Activated CD8-positive, alpha-beta memory T cell treated with anti-CD3 and anti-CD28 coated beads for 36 hours (primary cell): ENCODE measurements at regions not wholly inside any gene's neighbourhood (a gene's known extent, or its start where the extent isn't known, plus 50 kb on each side); places are given as distances from the start of the nearest gene placed in this dataset.

Source experiments
- CTCF ChIA-PET: fragments of 350-600 bp; sonication (Branson Sonifier 250); formaldehyde crosslinking; loops from one replicate; lab custom pipeline; 2021; ENCODE audit warnings: antibody characterized with exemption; lab: Charles Lee
- POLR2A ChIA-PET: fragments of 350-600 bp; sonication (Branson Sonifier 250); formaldehyde crosslinking; loops from one replicate; lab custom pipeline; 2021; ENCODE audit warnings: antibody characterized with exemption; lab: Charles Lee

GRCh38 chr4:152128356-152128755, 367.5 kb upstream of the GATB start:
- POLR2A ChIA-PET: no interaction called here
- CTCF ChIA-PET: no interaction called here

- CTCF ChIA-PET: no interaction called here
- POLR2A ChIA-PET: no interaction called here
These were observed 365.4 kb upstream of the GATB start for GRCh38 chr4:152126238-152126637.

- CTCF ChIA-PET: no interaction called here
- POLR2A ChIA-PET: no interaction called here
These were observed 358.2 kb upstream of the GATB start for GRCh38 chr4:152118819-152119553.

GRCh38 chr4:152117933-152118507, 357.2 kb upstream of the GATB start:
- CTCF ChIA-PET: no interaction called here
- POLR2A ChIA-PET: no interaction called here

- ChIA-PET POLR2A (no interaction called here), CTCF (no interaction called here)
These were observed 356.7 kb upstream of the GATB start for GRCh38 chr4:152117520-152117919.

GRCh38 chr4:152117054-152117453, 356.2 kb upstream of the GATB start:
- POLR2A ChIA-PET: no interaction called here
- CTCF ChIA-PET: no interaction called here

- CTCF ChIA-PET: no interaction called here
These were observed 355.0 kb upstream of the GATB start for GRCh38 chr4:152115794-152116193.

GRCh38 chr4:152115118-152115517, 354.3 kb upstream of the GATB start:
- ChIA-PET POLR2A (no interaction called here), CTCF (no interaction called here)

More at GRCh38 chr4:152115794-152116193, 355.0 kb upstream of the GATB start:
- POLR2A ChIA-PET: no interaction called here

GRCh38 chr4:152114562-152114961, 353.8 kb upstream of the GATB start:
- ChIA-PET POLR2A (no interaction called here), CTCF (no interaction called here)

GRCh38 chr4:152112887-152113286, 352.1 kb upstream of the GATB start:
- CTCF ChIA-PET: no interaction called here
- POLR2A ChIA-PET: no interaction called here

- ChIA-PET CTCF (no interaction called here), POLR2A (no interaction called here)
These were observed 351.4 kb upstream of the GATB start for GRCh38 chr4:152112190-152112589.

- ChIA-PET CTCF (no interaction called here), POLR2A (interaction anchor here (0.7 kb wide), 1 partner anchor 21 kb away, joined by 3 read pairs; no protein-coding TSS in a partner anchor)
These were observed 350.0 kb upstream of the GATB start for GRCh38 chr4:152110780-152111179.

- POLR2A ChIA-PET: no interaction called here
- CTCF ChIA-PET: interaction anchor here (1.5 kb wide), 1 partner anchor 10 kb away, joined by 5 read pairs; no protein-coding TSS in a partner anchor
These were observed 349.0 kb upstream of the GATB start for GRCh38 chr4:152109531-152110509.

GRCh38 chr4:152107736-152108500, 347.1 kb upstream of the GATB start:
- ChIA-PET POLR2A (no interaction called here), CTCF (no interaction called here)

GRCh38 chr4:152106781-152107321, 346.0 kb upstream of the GATB start:
- ChIA-PET POLR2A (no interaction called here), CTCF (no interaction called here)

GRCh38 chr4:152106113-152106763, 345.4 kb upstream of the GATB start:
- ChIA-PET POLR2A (no interaction called here), CTCF (no interaction called here)

GRCh38 chr4:152104901-152105357, 344.1 kb upstream of the GATB start:
- ChIA-PET CTCF (interaction anchor here (0.7 kb wide), 1 partner anchor 379 kb away, joined by 3 read pairs; no protein-coding TSS in a partner anchor), POLR2A (no interaction called here)

GRCh38 chr4:152104356-152104755, 343.5 kb upstream of the GATB start:
- CTCF ChIA-PET: no interaction called here
- POLR2A ChIA-PET: no interaction called here
